Right lobe of liver (tissue), 4 donors: ENCODE measurements at regions not wholly inside any gene's neighbourhood (a gene's known extent, or its start where the extent isn't known, plus 50 kb on each side); places are given as distances from the start of the nearest gene placed in this dataset.

Experiments
- POLR2A ChIP-seq: fragments of 450-650 bp; IDR thresholded peaks from one replicate; pipeline ENCODE4 v1.6.1; 2017; ENCODE audit warnings: antibody characterized with exemption, mild to moderate bottlenecking
- TF ChIP-seq, protein P1 (sequence below), 4 donors: fragments of 200-600 bp in 3 of 4; fragments of 450-650 bp in 1 of 4; IDR thresholded peaks; one replicate each; pipeline versions ENCODE4 v1.5.1 to v1.8.0; 2016 to 2022; ENCODE audit warnings: antibody characterized with exemption in 4 of 4, mild to moderate bottlenecking in 2 of 4
- donor health status: DM: no; HTN: no; CAD: no.
- donor health status: DM: no; HTN: no; CAD: no.
- donor health status: DM: no; HTN: yes; CAD: no.

DNA sequence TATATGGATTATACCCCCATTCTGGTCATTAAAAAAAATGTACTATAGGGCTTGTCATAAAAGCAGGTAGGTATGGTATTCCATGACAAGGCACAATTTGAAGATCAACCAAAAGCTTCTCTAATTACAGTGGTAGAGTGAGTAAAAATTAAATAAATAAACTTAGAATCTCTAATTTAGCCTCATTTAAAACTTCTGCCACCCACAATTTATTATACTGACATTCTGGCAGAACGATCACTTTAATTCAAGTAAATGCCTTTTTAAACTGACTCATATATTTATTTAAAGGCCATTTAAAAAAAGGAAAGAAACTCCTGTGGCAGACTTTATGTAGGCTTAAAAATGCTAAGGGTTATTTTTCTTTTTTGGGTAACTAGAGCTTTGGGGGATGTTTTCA lies 68.3 kb upstream of the PHACTR2 start:
- TF ChIP-seq, protein P1, sequence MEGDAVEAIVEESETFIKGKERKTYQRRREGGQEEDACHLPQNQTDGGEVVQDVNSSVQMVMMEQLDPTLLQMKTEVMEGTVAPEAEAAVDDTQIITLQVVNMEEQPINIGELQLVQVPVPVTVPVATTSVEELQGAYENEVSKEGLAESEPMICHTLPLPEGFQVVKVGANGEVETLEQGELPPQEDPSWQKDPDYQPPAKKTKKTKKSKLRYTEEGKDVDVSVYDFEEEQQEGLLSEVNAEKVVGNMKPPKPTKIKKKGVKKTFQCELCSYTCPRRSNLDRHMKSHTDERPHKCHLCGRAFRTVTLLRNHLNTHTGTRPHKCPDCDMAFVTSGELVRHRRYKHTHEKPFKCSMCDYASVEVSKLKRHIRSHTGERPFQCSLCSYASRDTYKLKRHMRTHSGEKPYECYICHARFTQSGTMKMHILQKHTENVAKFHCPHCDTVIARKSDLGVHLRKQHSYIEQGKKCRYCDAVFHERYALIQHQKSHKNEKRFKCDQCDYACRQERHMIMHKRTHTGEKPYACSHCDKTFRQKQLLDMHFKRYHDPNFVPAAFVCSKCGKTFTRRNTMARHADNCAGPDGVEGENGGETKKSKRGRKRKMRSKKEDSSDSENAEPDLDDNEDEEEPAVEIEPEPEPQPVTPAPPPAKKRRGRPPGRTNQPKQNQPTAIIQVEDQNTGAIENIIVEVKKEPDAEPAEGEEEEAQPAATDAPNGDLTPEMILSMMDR (IDR thresholded peaks at IDR 0.05) = no peak
- no peak for TF ChIP-seq POLR2A
